ENCODE measurements at regions not wholly inside any gene's neighbourhood (a gene's known extent, or its start where the extent isn't known, plus 50 kb on each side); places are given as distances from the start of the nearest gene placed in this dataset.

- no peak for DNase-seq (ENCODE audit: low read depth, low spot score)
- H3K4me3 ChIP-seq, result no peak overlapping the region
- H3K9ac ChIP-seq (ENCODE audit: insufficient read length), result no peak overlapping the region
- H3K27ac ChIP-seq, result no peak overlapping the region
- 0 out of 2 replicates have a peak, but pooled peaks cover 2% of the 10 kb centered on the region for H3K9me3 ChIP-seq (ENCODE audit: low read depth, low read length)
- no peaks in the 10 kb centered on the region for H3K36me3 ChIP-seq (ENCODE audit: insufficient read depth, low read length)
- TF ChIP-seq POLR2AphosphoS5 (IDR thresholded peaks at IDR 0.05; ENCODE audit: borderline replicate concordance, low read depth, low read length), result no peak
- no peak for TF ChIP-seq FOXP2 (optimal IDR thresholded peaks at IDR 0.05; ENCODE audit: control extremely low read depth, extremely low read length, insufficient read depth)
- TF ChIP-seq EZH2 (IDR thresholded peaks at IDR 0.05), result no peak
Observed at GRCh38 chr18:47758000-47758399, 172.5 kb downstream of the SMAD2 start.

GRCh38 chr18:47756364-47757016 lies 174.0 kb downstream of the SMAD2 start:
- no peak for TF ChIP-seq FOXP2 (optimal IDR thresholded peaks at IDR 0.05; ENCODE audit: control extremely low read depth, extremely low read length, insufficient read depth)
- TF ChIP-seq POLR2AphosphoS5 (IDR thresholded peaks at IDR 0.05; ENCODE audit: borderline replicate concordance, low read depth, low read length), result no peak
- no peak for TF ChIP-seq EZH2 (IDR thresholded peaks at IDR 0.05)
- Histone ChIP-seq H3K4me3 (no peak overlapping the region), H3K9ac (ENCODE audit: insufficient read length) (no peak overlapping the region)

GRCh38 chr18:47755102-47755456 lies 175.4 kb downstream of the SMAD2 start:
- H3K36me3 ChIP-seq (ENCODE audit: insufficient read depth, low read length), result no peaks in the 10 kb centered on the region
- TF ChIP-seq FOXP2 (optimal IDR thresholded peaks at IDR 0.05; ENCODE audit: control extremely low read depth, extremely low read length, insufficient read depth), result no peak
- no peak overlapping the region for H3K27ac ChIP-seq
- DNase-seq (ENCODE audit: low read depth, low spot score), result no peak
- no peaks in the 10 kb centered on the region for H3K9me3 ChIP-seq (ENCODE audit: low read depth, low read length)
- no peak overlapping the region for H3K4me3 ChIP-seq
- no peak overlapping the region for H3K9ac ChIP-seq (ENCODE audit: insufficient read length)

More at GRCh38 chr18:47756364-47757016, 174.0 kb downstream of the SMAD2 start:
- DNase-seq (ENCODE audit: low read depth, low spot score), result no peak
- H3K9me3 ChIP-seq (ENCODE audit: low read depth, low read length), result no peaks in the 10 kb centered on the region
- no peak overlapping the region for H3K27ac ChIP-seq
- H3K36me3 ChIP-seq (ENCODE audit: insufficient read depth, low read length), result no peaks in the 10 kb centered on the region

- H3K27ac ChIP-seq, result no peak overlapping the region
- H3K9ac ChIP-seq (ENCODE audit: insufficient read length), result no peak overlapping the region
- DNase-seq (ENCODE audit: low read depth, low spot score), result no peak
- no peaks in the 10 kb centered on the region for H3K36me3 ChIP-seq (ENCODE audit: insufficient read depth, low read length)
- no peak for TF ChIP-seq POLR2AphosphoS5 (IDR thresholded peaks at IDR 0.05; ENCODE audit: borderline replicate concordance, low read depth, low read length)
- no peak for TF ChIP-seq FOXP2 (optimal IDR thresholded peaks at IDR 0.05; ENCODE audit: control extremely low read depth, extremely low read length, insufficient read depth)
- no peak for TF ChIP-seq EZH2 (IDR thresholded peaks at IDR 0.05)
- H3K4me3 ChIP-seq, result no peak overlapping the region
- no peaks in the 10 kb centered on the region for H3K9me3 ChIP-seq (ENCODE audit: low read depth, low read length)
Observed at GRCh38 chr18:47754311-47755101, 176.0 kb downstream of the SMAD2 start.

- TF ChIP-seq FOXP2 (optimal IDR thresholded peaks at IDR 0.05; ENCODE audit: control extremely low read depth, extremely low read length, insufficient read depth) (no peak), EZH2 (IDR thresholded peaks at IDR 0.05) (no peak), POLR2AphosphoS5 (IDR thresholded peaks at IDR 0.05; ENCODE audit: borderline replicate concordance, low read depth, low read length) (no peak)
- no peak for DNase-seq (ENCODE audit: low read depth, low spot score)
Observed at GRCh38 chr18:47752796-47753645, 177.4 kb downstream of the SMAD2 start.

GRCh38 chr18:47750889-47751423 lies 179.5 kb downstream of the SMAD2 start:
- H3K9me3 ChIP-seq (ENCODE audit: low read depth, low read length), result no peaks in the 10 kb centered on the region
- H3K36me3 ChIP-seq (ENCODE audit: insufficient read depth, low read length), result no peaks in the 10 kb centered on the region
- no peak overlapping the region for H3K27ac ChIP-seq
- H3K9ac ChIP-seq (ENCODE audit: insufficient read length), result no peak overlapping the region
- no peak for DNase-seq (ENCODE audit: low read depth, low spot score)
- no peak overlapping the region for H3K4me3 ChIP-seq
- TF ChIP-seq FOXP2 (optimal IDR thresholded peaks at IDR 0.05; ENCODE audit: control extremely low read depth, extremely low read length, insufficient read depth) (no peak), POLR2AphosphoS5 (IDR thresholded peaks at IDR 0.05; ENCODE audit: borderline replicate concordance, low read depth, low read length) (no peak)

More at GRCh38 chr18:47752796-47753645, 177.4 kb downstream of the SMAD2 start:
- H3K4me3 ChIP-seq, result no peak overlapping the region
- no peak overlapping the region for H3K27ac ChIP-seq
- H3K9me3 ChIP-seq (ENCODE audit: low read depth, low read length), result no peaks in the 10 kb centered on the region
- H3K36me3 ChIP-seq (ENCODE audit: insufficient read depth, low read length), result no peaks in the 10 kb centered on the region
- H3K9ac ChIP-seq (ENCODE audit: insufficient read length), result no peak overlapping the region

GRCh38 chr18:47749600-47749973 lies 180.9 kb downstream of the SMAD2 start:
- TF ChIP-seq EZH2 (IDR thresholded peaks at IDR 0.05), result no peak
- no peak for TF ChIP-seq FOXP2 (optimal IDR thresholded peaks at IDR 0.05; ENCODE audit: control extremely low read depth, extremely low read length, insufficient read depth)
- TF ChIP-seq POLR2AphosphoS5 (IDR thresholded peaks at IDR 0.05; ENCODE audit: borderline replicate concordance, low read depth, low read length), result no peak
- Histone ChIP-seq H3K9me3 (ENCODE audit: low read depth, low read length) (no peaks in the 10 kb centered on the region), H3K27ac (no peak overlapping the region), H3K9ac (ENCODE audit: insufficient read length) (no peak overlapping the region), H3K4me3 (no peak overlapping the region), H3K36me3 (ENCODE audit: insufficient read depth, low read length) (no peaks in the 10 kb centered on the region)
- DNase-seq (ENCODE audit: low read depth, low spot score), result no peak
